ENCODE measurements at regions not wholly inside any gene's neighbourhood (a gene's known extent, or its start where the extent isn't known, plus 50 kb on each side); places are given as distances from the start of the nearest gene placed in this dataset.

DNA sequence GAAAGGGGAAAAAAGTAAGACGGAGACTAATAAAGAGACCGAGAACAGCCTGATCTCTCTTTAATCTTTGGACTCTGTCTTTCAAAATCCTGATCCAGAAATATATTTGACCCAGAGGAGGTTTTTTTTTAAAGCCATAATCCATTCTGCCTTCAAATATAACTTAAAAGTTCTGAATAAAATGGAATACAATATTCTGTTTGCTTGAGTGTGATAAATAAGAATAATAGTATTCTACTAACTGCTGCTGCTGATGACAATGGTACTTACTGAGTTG lies 1196.0 kb downstream of the GALC start:
- Mint-ChIP-seq H3K4me3 (no peak overlapping the region), H3K4me1 (ENCODE audit: low read depth) (no peaks in the 10 kb centered on the region), H3K9me3 (peaks cover 8% of the 10 kb centered on the region), H3K27me3 (no peaks in the 10 kb centered on the region), H3K36me3 (ENCODE audit: low read depth) (no peaks in the 10 kb centered on the region), H3K27ac (no peak overlapping the region)
- DNase-seq (no peak), ATAC-seq (ENCODE audit: poor library complexity) (no peak)
- H3K36me3 ChIP-seq (ENCODE audit: insufficient read depth, low read length): no peaks in the 10 kb centered on the region
- ChIA-PET POLR2A (no interaction called here), CTCF (interaction anchor here (0.6 kb wide), 1 partner anchor 11 kb away, joined by 3 read pairs; no protein-coding TSS in a partner anchor)
- H3K9me3 ChIP-seq (ENCODE audit: control insufficient read depth in 1 of 2, insufficient read depth in 1 of 2, low read length in 2 of 2): peaks cover 0 to 4% of the 10 kb centered on the region in 2 experiments
- H3K4me1 ChIP-seq (ENCODE audit: insufficient read depth, low read length): no peaks in the 10 kb centered on the region
- no peak overlapping the region for H3K27ac ChIP-seq (ENCODE audit: low read depth in 1 of 2, low read length in 2 of 2)
- intact Hi-C loops (cut with DNase I, micrococcal nuclease): no loop called here
- TF ChIP-seq CTCF (IDR thresholded peaks at IDR 0.05): no peak
- H3K4me3 ChIP-seq (ENCODE audit: low read length): no peak overlapping the region
- H3K27me3 ChIP-seq (ENCODE audit: control insufficient read depth in 1 of 2, insufficient read depth in 2 of 2, low read length in 2 of 2): no peaks in the 10 kb centered on the region

DNA sequence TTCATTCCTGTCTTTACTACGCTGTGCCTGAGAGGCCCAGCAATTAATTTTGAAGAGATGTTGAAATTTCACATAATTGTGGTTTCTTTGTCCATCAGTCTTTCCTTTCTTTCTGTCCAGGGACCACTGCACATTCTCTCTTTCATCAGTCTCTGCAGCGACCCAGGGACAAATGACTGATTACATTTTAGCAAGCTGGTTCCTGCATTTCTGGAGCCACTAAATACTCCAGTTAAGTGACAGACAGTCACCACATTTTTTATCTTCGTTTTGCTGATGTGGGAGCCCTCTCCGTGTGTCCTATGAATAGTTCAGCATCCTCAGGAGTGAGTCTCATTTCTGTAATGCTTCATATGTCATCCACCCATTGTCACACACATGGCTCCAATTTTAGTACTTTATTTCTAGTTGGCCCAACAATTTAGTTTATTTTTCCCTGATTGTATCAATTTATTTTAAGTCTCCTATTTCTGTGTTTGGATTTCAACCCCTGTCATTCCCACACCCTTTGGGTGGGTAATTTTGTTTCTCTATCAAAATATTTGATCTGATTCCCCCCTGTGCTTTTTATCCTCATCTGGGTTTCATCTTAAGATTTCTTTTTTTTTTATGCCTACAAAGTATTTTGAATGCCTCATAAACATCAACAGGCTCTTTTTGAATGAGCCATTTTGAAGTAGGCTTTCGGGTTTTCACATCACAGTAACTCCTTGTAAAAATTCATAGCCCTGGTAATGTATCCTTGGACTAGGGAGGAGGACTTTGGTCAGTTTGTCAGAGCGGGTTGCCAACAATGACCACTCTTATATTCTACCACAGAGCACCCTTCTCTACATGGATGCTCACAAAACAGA lies 1196.5 kb downstream of the GALC start:
- no peak for ATAC-seq (ENCODE audit: poor library complexity)
- ChIA-PET CTCF (no interaction called here), POLR2A (no interaction called here)
- no peak for TF ChIP-seq CTCF (IDR thresholded peaks at IDR 0.05)
- Histone ChIP-seq H3K4me3 (ENCODE audit: low read length) (no peak overlapping the region), H3K27ac (ENCODE audit: low read depth in 1 of 2, low read length in 2 of 2) (no peak overlapping the region), H3K27me3 (ENCODE audit: control insufficient read depth in 1 of 2, insufficient read depth in 2 of 2, low read length in 2 of 2) (no peaks in the 10 kb centered on the region), H3K4me1 (ENCODE audit: insufficient read depth, low read length) (no peaks in the 10 kb centered on the region), H3K9me3 (ENCODE audit: control insufficient read depth in 1 of 2, insufficient read depth in 1 of 2, low read length in 2 of 2) (peaks cover 0 to 7% of the 10 kb centered on the region in 2 experiments), H3K36me3 (ENCODE audit: insufficient read depth, low read length) (no peaks in the 10 kb centered on the region)
- Mint-ChIP-seq H3K27ac (no peak overlapping the region), H3K27me3 (no peaks in the 10 kb centered on the region), H3K9me3 (peaks cover 10% of the 10 kb centered on the region), H3K4me3 (no peak overlapping the region), H3K36me3 (ENCODE audit: low read depth) (no peaks in the 10 kb centered on the region), H3K4me1 (ENCODE audit: low read depth) (no peaks in the 10 kb centered on the region)
- no peak for DNase-seq
- intact Hi-C loops (cut with DNase I, micrococcal nuclease): no loop called here

GRCh38 chr14:86794689-86795088 lies 1198.3 kb downstream of the GALC start:
- no peak for ATAC-seq (ENCODE audit: poor library complexity)
- H3K9me3 Mint-ChIP-seq: peaks cover 10% of the 10 kb centered on the region
- Histone ChIP-seq H3K4me1 (ENCODE audit: insufficient read depth, low read length) (no peaks in the 10 kb centered on the region), H3K27me3 (ENCODE audit: control insufficient read depth in 1 of 2, insufficient read depth in 2 of 2, low read length in 2 of 2) (no peaks in the 10 kb centered on the region), H3K4me3 (ENCODE audit: low read length) (no peak overlapping the region), H3K27ac (ENCODE audit: low read depth in 1 of 2, low read length in 2 of 2) (no peak overlapping the region), H3K36me3 (ENCODE audit: insufficient read depth, low read length) (no peaks in the 10 kb centered on the region), H3K9me3 (ENCODE audit: control insufficient read depth in 1 of 2, insufficient read depth in 1 of 2, low read length in 2 of 2) (peaks cover 0 to 7% of the 10 kb centered on the region in 2 experiments)
- POLR2A ChIA-PET: no interaction called here
- CTCF ChIA-PET: no interaction called here
- intact Hi-C loops (cut with DNase I, micrococcal nuclease): no loop called here
- H3K27me3 Mint-ChIP-seq: no peaks in the 10 kb centered on the region
- no peaks in the 10 kb centered on the region for H3K4me1 Mint-ChIP-seq (ENCODE audit: low read depth)
- no peak for TF ChIP-seq CTCF (IDR thresholded peaks at IDR 0.05)
- DNase-seq: no peak
- H3K27ac Mint-ChIP-seq: no peak overlapping the region
- no peaks in the 10 kb centered on the region for H3K36me3 Mint-ChIP-seq (ENCODE audit: low read depth)
- H3K4me3 Mint-ChIP-seq: no peak overlapping the region
